Right atrium auricular region (tissue), 2 donors: ENCODE measurements at regions not wholly inside any gene's neighbourhood (a gene's known extent, or its start where the extent isn't known, plus 50 kb on each side); places are given as distances from the start of the nearest gene placed in this dataset.
"Not testable (repeated sequence)": the region's sequence is repeated elsewhere in the genome, so short reads cannot be mapped to it uniquely, and the experiment has no call there.

Experiments
- DNase-seq: peaks from one replicate; pipeline ENCODE4 v3.0.0-alpha.2; 2019; ENCODE audit warnings: low spot score
- H3K27ac ChIP-seq, 2 donors: fragments of 200-600 bp; sonication (generic); 1 replicate in 1 of 2; 2 replicates in 1 of 2; pipeline ENCODE4 v1.5.1; 2016 to 2019
- H3K27me3 ChIP-seq, 2 donors: fragments of 200-600 bp; sonication (generic); one replicate each; pipeline versions ENCODE4 v1.5.1 to v1.6.0; 2017 to 2019
- H3K36me3 ChIP-seq: fragments of 200-600 bp; sonication (generic); one replicate; pipeline ENCODE4 v1.5.1; 2016
- H3K4me1 ChIP-seq, 2 donors: fragments of 200-600 bp; sonication (generic); one replicate each; pipeline versions ENCODE4 v1.5.1 to v1.6.0; 2017 to 2019
- H3K4me3 ChIP-seq, 2 donors: fragments of 200-600 bp; sonication (generic); 1 replicate in 1 of 2; 2 replicates in 1 of 2; pipeline ENCODE4 v1.5.1; 2017 to 2019; ENCODE audit warnings: mild to moderate bottlenecking in 1 of 2, moderate library complexity in 1 of 2
- H3K9me3 ChIP-seq, 2 donors: fragments of 200-600 bp; sonication (generic); one replicate each; pipeline ENCODE4 v1.5.1; 2019
- TF ChIP-seq, protein P1 (sequence below), 2 donors: fragments of 200-600 bp; sonication (generic); IDR thresholded peaks; one replicate each; pipeline ENCODE4 v1.5.1; 2019; ENCODE audit warnings: antibody characterized with exemption in 2 of 2

DNA sequence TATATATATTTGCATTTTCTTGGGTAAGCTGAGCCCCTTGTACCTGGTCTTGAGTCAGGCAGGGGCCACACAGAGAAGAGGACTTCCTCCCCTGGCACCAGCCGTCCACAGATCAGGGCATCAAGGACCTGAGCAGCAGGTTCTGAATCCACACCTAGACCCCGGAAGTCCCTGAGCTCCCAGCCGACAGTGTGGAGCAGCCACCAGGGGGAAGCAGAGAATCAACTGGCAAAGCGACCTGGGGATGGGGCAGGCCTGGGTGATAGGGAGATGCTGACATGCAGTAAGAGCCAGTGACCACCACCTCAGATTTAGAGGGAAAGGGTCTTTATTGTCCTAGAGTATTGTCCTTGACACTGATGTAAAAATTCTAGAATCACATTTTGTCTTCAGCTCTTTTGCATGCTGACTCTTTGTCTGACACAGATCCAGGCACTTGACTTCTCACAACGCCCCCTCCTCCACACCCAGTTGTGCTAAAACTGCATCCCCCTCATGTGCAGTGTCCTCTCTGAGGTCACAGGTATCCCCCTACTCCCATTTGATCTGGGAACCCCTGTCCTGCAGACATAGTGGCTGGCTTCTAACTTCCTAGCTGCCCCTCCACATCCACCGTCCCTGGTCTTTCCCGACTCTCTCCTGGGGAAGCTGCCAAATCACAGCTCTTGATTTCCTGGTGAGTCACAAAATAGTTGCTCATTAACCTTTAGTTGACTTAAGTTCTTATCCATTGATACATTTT is 109.3 kb downstream of the GGTLC2 start:
- Histone ChIP-seq H3K4me1 (no peaks in the 10 kb centered on the region), H3K4me3 (no peak overlapping the region), H3K27me3 (no peaks in the 10 kb centered on the region), H3K9me3 (no peaks in the 10 kb centered on the region), H3K36me3 (no peaks in the 10 kb centered on the region), H3K27ac (no peak overlapping the region)
- DNase-seq, result no peak
- TF ChIP-seq, protein P1, sequence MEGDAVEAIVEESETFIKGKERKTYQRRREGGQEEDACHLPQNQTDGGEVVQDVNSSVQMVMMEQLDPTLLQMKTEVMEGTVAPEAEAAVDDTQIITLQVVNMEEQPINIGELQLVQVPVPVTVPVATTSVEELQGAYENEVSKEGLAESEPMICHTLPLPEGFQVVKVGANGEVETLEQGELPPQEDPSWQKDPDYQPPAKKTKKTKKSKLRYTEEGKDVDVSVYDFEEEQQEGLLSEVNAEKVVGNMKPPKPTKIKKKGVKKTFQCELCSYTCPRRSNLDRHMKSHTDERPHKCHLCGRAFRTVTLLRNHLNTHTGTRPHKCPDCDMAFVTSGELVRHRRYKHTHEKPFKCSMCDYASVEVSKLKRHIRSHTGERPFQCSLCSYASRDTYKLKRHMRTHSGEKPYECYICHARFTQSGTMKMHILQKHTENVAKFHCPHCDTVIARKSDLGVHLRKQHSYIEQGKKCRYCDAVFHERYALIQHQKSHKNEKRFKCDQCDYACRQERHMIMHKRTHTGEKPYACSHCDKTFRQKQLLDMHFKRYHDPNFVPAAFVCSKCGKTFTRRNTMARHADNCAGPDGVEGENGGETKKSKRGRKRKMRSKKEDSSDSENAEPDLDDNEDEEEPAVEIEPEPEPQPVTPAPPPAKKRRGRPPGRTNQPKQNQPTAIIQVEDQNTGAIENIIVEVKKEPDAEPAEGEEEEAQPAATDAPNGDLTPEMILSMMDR (IDR thresholded peaks at IDR 0.05), result peak; percentile 36 to 60

DNA sequence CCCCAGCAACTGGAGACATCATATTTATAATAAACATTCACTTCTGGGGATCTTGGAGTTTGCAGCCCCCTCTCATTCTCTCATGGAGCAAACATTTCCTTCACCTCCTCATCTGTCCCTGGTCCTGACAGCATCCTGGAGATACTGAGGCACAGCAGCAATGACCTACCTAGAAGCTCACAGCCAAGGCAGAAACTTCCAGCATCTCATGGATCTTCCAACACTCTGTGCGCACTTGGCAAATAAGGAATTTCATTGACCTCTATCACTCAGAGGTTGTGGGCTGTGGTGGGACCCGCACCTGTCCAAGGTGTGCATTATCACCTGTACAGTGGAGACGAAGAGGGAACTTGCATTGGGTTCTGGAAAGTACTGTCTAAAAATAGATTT is 109.8 kb downstream of the GGTLC2 start:
- Histone ChIP-seq H3K27ac (no peak overlapping the region), H3K27me3 (no peaks in the 10 kb centered on the region), H3K36me3 (no peaks in the 10 kb centered on the region), H3K4me3 (no peak overlapping the region), H3K9me3 (no peaks in the 10 kb centered on the region), H3K4me1 (no peaks in the 10 kb centered on the region)
- TF ChIP-seq, protein P1 (IDR thresholded peaks at IDR 0.05), result no peak
- no peak for DNase-seq

DNA sequence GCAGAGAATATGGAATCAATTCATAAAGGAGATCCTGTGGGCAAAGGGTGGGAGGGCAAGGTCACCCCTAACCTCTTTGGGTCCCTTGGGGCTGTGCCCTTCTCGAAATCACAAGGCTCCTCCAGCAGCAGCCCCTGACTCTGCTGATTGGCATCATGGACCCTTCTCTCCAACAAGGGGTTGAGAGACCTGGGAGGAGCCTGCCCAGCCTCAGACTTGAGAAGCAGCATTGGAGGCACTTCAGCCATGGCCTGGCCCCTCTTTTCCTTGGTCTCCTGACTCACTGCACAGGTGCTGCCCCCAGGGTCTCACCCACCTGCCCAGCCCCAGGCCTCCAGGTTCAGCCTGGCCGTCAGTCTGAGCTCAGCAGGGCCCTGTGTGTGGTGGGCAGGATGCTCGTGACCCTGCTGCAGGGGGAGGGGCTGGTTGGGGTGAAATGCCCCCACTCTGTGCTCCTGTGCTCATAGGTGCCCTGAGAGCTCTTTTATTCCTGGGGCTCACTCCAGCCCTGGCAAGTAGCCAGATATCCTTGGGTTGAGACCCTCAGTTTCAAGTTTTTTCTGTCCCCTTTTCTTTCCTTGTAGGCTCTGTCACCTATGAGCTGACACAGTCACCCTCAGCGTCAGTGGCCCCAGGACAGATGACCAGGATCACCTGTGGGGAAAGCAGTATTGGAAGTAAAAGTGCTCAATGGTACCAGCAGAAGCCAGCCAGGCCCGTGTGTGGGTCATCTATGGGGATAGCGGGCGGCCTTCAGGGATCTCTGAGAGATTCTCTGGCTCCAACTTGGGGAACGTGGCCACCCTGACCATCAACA is 110.8 kb downstream of the GGTLC2 start:
- Histone ChIP-seq H3K4me3 (no peak overlapping the region), H3K36me3 (no peaks in the 10 kb centered on the region), H3K4me1 (no peaks in the 10 kb centered on the region), H3K27ac (no peak overlapping the region), H3K9me3 (no peaks in the 10 kb centered on the region), H3K27me3 (no peaks in the 10 kb centered on the region)
- peak; percentile 42 for DNase-seq
- TF ChIP-seq, protein P1 (IDR thresholded peaks at IDR 0.05), result no peak

DNA sequence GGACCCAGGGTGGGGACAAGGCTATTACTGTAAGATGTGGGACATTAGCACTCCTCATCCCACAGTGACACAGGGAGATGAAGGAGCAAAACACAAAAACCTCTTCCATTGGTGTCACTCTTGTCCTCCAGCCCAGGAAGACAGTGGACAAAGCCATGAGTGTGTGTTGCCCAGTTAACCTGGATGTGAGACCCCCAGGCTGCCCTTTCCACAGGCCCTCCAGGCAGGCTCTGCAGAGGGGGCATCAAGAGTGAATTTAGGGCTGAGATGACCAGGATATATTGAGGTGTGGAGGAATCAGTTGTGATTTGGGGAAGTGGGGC is 111.3 kb downstream of the GGTLC2 start:
- Histone ChIP-seq H3K4me3 (no peak overlapping the region), H3K36me3 (no peaks in the 10 kb centered on the region), H3K27ac (no peak overlapping the region), H3K27me3 (no peaks in the 10 kb centered on the region), H3K4me1 (no peaks in the 10 kb centered on the region), H3K9me3 (no peaks in the 10 kb centered on the region)
- TF ChIP-seq, protein P1 (IDR thresholded peaks at IDR 0.05), result no peak
- DNase-seq, result no peak

DNA sequence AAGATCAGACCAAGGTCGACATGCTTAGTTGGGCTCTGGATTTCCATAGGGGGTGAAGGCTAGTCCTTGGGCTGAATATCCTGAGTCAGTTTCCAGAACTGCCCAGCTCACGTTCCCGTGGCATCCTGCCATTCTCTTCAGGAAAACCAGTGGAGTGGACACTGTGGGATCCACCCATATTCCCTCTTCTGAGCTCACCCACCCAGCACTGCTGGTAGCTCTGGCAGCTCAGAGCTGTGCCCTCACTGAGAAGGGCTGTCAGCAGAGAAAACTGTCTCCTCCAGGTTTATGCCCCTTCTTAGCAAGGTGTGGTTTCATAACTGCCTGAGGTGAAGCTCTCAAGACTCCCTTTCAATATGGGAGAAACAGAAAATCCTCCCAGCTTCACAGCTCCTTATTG is 111.7 kb downstream of the GGTLC2 start:
- H3K4me3 ChIP-seq, result no peak overlapping the region
- no peaks in the 10 kb centered on the region for H3K9me3 ChIP-seq
- no peaks in the 10 kb centered on the region for H3K36me3 ChIP-seq
- no peaks in the 10 kb centered on the region for H3K4me1 ChIP-seq
- DNase-seq, result no peak
- H3K27me3 ChIP-seq, result no peaks in the 10 kb centered on the region
- no peak overlapping the region for H3K27ac ChIP-seq
- TF ChIP-seq, protein P1 (IDR thresholded peaks at IDR 0.05), result no peak

DNA sequence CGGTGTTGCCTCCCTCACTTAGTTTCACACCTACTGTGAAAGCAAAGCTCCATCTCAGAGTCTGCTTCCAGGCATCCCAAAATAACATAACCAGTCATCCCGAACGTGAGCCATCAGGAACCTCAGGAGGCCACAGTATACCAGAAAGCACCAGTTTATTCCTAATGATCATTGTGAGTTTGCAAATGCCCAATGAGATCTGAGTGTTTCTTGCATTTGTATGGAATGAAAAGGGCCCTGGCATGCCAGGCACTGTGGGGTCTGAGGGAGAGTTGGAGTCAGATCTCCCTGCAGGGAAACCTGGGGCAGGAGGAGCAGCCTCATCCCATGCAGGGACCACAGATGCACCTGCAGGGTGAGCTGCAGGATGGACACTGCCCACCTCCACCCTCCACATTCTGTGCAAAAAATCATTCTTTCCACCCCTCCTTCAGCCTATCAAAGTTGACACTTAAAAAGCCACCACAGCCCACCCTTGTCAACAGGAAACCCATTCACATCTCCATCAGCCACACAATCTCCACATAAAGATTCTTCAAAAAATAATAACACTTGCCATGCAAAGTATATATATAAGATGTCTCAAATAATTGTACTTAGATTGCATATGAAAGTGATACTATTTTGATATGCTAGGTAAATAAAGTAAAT is 112.3 kb downstream of the GGTLC2 start:
- H3K9me3 ChIP-seq, H3K27ac ChIP-seq, DNase-seq, H3K36me3 ChIP-seq, H3K4me3 ChIP-seq, H3K4me1 ChIP-seq, H3K27me3 ChIP-seq: not testable (repeated sequence)

DNA sequence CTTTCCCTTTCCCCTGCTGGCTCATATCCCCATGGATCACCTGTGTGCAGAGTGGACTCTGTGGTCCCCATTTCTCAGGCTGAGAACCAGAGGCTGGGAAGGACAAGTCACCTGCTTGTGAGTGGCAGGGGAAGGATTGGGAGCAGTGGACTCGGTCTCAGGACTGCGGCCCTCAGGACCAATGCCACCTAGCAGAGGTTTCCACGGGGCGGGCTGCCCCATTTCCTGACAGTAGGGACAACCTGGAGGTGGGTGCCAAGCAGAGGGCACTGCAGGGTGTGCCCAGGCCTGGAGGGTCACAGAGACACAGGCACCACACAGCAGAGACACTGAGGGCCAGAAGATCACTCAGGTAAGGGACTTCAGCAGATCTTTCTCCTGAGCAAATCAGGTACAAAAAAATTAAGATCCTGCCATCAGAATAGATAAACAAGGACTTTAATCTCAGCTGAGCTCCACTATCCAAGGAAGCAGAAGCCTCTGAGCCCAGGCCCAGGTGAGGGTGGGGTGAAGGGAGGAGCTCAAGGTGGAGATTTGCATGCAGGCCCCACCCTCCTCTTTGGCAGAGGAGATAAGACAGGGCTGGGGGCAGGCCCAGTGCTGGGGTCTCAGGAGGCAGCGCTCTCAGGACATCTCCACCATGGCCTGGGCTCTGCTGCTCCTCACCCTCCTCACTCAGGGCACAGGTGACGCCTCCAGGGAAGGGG is 113.8 kb downstream of the GGTLC2 start:
- H3K27ac ChIP-seq, H3K36me3 ChIP-seq, H3K27me3 ChIP-seq, DNase-seq, H3K4me3 ChIP-seq, H3K9me3 ChIP-seq, H3K4me1 ChIP-seq: not testable (repeated sequence)
